HCT116 (cell line): ENCODE measurements at regions not wholly inside any gene's neighbourhood (a gene's known extent, or its start where the extent isn't known, plus 50 kb on each side); places are given as distances from the start of the nearest gene placed in this dataset.

Source experiments
- ATAC-seq: fragments of 200-7000 bp; cut with Tn5 transposase; 2 replicates; pipeline ENCODE4 v1.9.1; 2020; ENCODE audit warnings: mild to moderate bottlenecking, moderate library complexity
- BruUV-seq: library from RNA; stranded (reverse); fragments of 400-500 nt; replicated peaks from 2 replicates; lab custom pipeline; 2021; lab: Mats Ljungman, UMichigan
- CTCF ChIA-PET: fragments of 300-600 bp; sonication (Branson Sonifier 250); formaldehyde crosslinking; loops from one replicate; lab custom pipeline; 2021; ENCODE audit warnings: antibody characterized with exemption; lab: Charles Lee
- POLR2A ChIA-PET: fragments of 300-600, 350-600 bp; sonication (Branson Sonifier 250); formaldehyde crosslinking; loops from one replicate; lab custom pipeline; 2021; ENCODE audit warnings: antibody characterized with exemption; lab: Charles Lee
- RAD21 ChIA-PET, 2 experiments: fragments of 300-600 bp; sonication (Branson Sonifier 250); formaldehyde crosslinking; loops; one replicate each; lab custom pipeline; 2023; ENCODE audit warnings: low total read pairs in 2 of 2; ENCODE audit not compliant: uncharacterized antibody in 2 of 2, unreplicated experiment in 2 of 2, low non-redundant PET in 1 of 2; lab: Charles Lee
- DNase-seq: peaks from one replicate; pipeline ENCODE4 v3.0.0-alpha.2; 2010; ENCODE audit warnings: low read depth, low spot score
- H2AFZ ChIP-seq: fragments of 200-600 bp; shearing (Covaris generic), sonication (generic); 2 replicates; pipeline ENCODE4 v1.6.1; 2017; ENCODE audit warnings: low read depth, mixed run types, mixed read lengths, antibody characterized with exemption, low read length; ENCODE audit not compliant: poor library complexity, severe bottlenecking
- H3K27ac ChIP-seq: 2 replicates; pipeline ENCODE4 v1.5.1; 2012; ENCODE audit warnings: low read depth, low read length
- H3K27me3 ChIP-seq: fragments of 200-600 bp; sonication (generic); 2 replicates; pipeline ENCODE4 v1.6.1; 2016; ENCODE audit warnings: mixed run types, low read length, mixed read lengths; ENCODE audit not compliant: insufficient read depth
- H3K36me3 ChIP-seq, 2 experiments: fragments of 200-500 bp in 1 of 2; fragments of 200-600 bp in 1 of 2; sonication (Bioruptor generic) in 1 of 2; sonication (generic) in 1 of 2; 2 replicates each; pipeline versions ENCODE4 v1.5.1 to v1.6.1; 2014 to 2016; ENCODE audit warnings: low read length in 2 of 2, inconsistent platforms in 1 of 2, mixed read lengths in 1 of 2, mixed run types in 1 of 2; ENCODE audit not compliant: insufficient read depth in 2 of 2, control insufficient read depth in 1 of 2
- H3K4me1 ChIP-seq, 2 experiments: fragments of 200-600 bp in 1 of 2; sonication (generic) in 1 of 2; 2 replicates each; pipeline versions ENCODE4 v1.5.1 to v1.6.1; 2012 to 2017; ENCODE audit warnings: low read length in 2 of 2, inconsistent platforms in 1 of 2, mild to moderate bottlenecking in 1 of 2, mixed read lengths in 1 of 2, mixed run types in 1 of 2, moderate library complexity in 1 of 2; ENCODE audit not compliant: insufficient read depth in 2 of 2, control insufficient read depth in 1 of 2
- H3K4me2 ChIP-seq: fragments of 200-600 bp; sonication (generic); 2 replicates; pipeline ENCODE4 v1.6.1; 2017; ENCODE audit warnings: mixed run types, low read length, mixed read lengths
- H3K4me3 ChIP-seq, 2 experiments: fragments of 200-600 bp in 1 of 2; sonication (generic) in 1 of 2; replicated peaks in 1 of 2; 2 replicates each; pipeline ENCODE4 v1.5.1; 2011 to 2016; ENCODE audit warnings: low read length in 2 of 2, control low read depth in 1 of 2, low read depth in 1 of 2, mild to moderate bottlenecking in 1 of 2, mixed read lengths in 1 of 2, mixed run types in 1 of 2
- H3K79me2 ChIP-seq: fragments of 200-600 bp; sonication (generic); 2 replicates; pipeline ENCODE4 v1.6.1; 2017; ENCODE audit warnings: mild to moderate bottlenecking, mixed run types, low read length, moderate library complexity, mixed read lengths; ENCODE audit not compliant: insufficient read depth
- H3K9ac ChIP-seq: fragments of 200-600 bp; sonication (generic); 2 replicates; pipeline ENCODE4 v1.6.1; 2016; ENCODE audit warnings: low read length, mixed read lengths
- H3K9me2 ChIP-seq: fragments of 200-600 bp; sonication (generic), shearing (Covaris generic); 2 replicates; pipeline ENCODE4 v1.6.1; 2017; ENCODE audit warnings: mixed run types, mild to moderate bottlenecking, moderate library complexity; ENCODE audit not compliant: insufficient read depth
- H3K9me3 ChIP-seq, 2 experiments: fragments of 200-500 bp in 1 of 2; fragments of 200-600 bp in 1 of 2; sonication (Bioruptor generic) in 1 of 2; sonication (generic) in 1 of 2; 2 replicates each; pipeline ENCODE4 v1.6.1; 2014 to 2017; ENCODE audit warnings: low read length in 2 of 2, mixed read lengths in 2 of 2, inconsistent platforms in 1 of 2, low read depth in 1 of 2, mild to moderate bottlenecking in 1 of 2, mixed run types in 1 of 2, moderate library complexity in 1 of 2; ENCODE audit not compliant: control insufficient read depth in 1 of 2, insufficient read depth in 1 of 2
- H4K20me1 ChIP-seq: fragments of 200-600 bp; sonication (generic), shearing (Covaris generic); 2 replicates; pipeline ENCODE4 v1.6.1; 2017; ENCODE audit warnings: mixed run types, mild to moderate bottlenecking, moderate library complexity; ENCODE audit not compliant: insufficient read depth
- CEBPB ChIP-seq: IDR thresholded peaks from 2 replicates; pipeline ENCODE4 v1.6.1; 2012; ENCODE audit warnings: low read depth
- EGR1 ChIP-seq: IDR thresholded peaks from 2 replicates; pipeline ENCODE4 v1.6.1; 2012; ENCODE audit warnings: low read depth
- ELF1 ChIP-seq: IDR thresholded peaks from 2 replicates; pipeline ENCODE4 v1.6.1; 2012; ENCODE audit warnings: low read depth, borderline replicate concordance
- EZH2 ChIP-seq: fragments of 200-600 bp; sonication (generic); IDR thresholded peaks from 2 replicates; pipeline ENCODE4 v1.6.1; 2017; ENCODE audit warnings: antibody characterized with exemption, mixed run types
- RAD21 ChIP-seq: IDR thresholded peaks from 2 replicates; pipeline ENCODE4 v1.6.1; 2012; ENCODE audit warnings: low read depth, mild to moderate bottlenecking
- TCF7L2 ChIP-seq: IDR thresholded peaks from 2 replicates; pipeline ENCODE4 v1.7.0; 2011; ENCODE audit warnings: borderline replicate concordance, inconsistent platforms; ENCODE audit not compliant: insufficient read depth, insufficient read length; ENCODE audit errors: extremely low read depth
- YY1 ChIP-seq: IDR thresholded peaks from 2 replicates; pipeline ENCODE4 v1.6.1; 2011; ENCODE audit warnings: low read length, low read depth, moderate library complexity, mild to moderate bottlenecking; ENCODE audit not compliant: insufficient replicate concordance; ENCODE audit errors: extremely low read depth
- ZFX ChIP-seq: fragments of 450-650 bp; IDR thresholded peaks from 2 replicates; pipeline ENCODE4 v1.6.1; 2017
- ZNF274 ChIP-seq: fragments of 200-500 bp; sonication (Bioruptor generic); IDR thresholded peaks from 2 replicates; pipeline ENCODE4 v1.6.1; 2014; ENCODE audit warnings: mild to moderate bottlenecking, low read depth, low read length, inconsistent platforms
- intact Hi-C: fragments of 100-400 bp; cut with micrococcal nuclease; formaldehyde crosslinking; loops from 2 replicates; pipeline ENCODE4 v1.10.0; 2022
- TF ChIP-seq, protein P1 (sequence below): IDR thresholded peaks from 2 replicates; pipeline ENCODE4 v1.6.1; 2011; ENCODE audit warnings: mild to moderate bottlenecking, low read length, moderate library complexity; ENCODE audit not compliant: insufficient replicate concordance; ENCODE audit errors: extremely low read depth
- TF ChIP-seq, protein P2 (sequence below), 3 experiments: fragments of 200-600 bp in 1 of 3; sonication (generic) in 1 of 3; IDR thresholded peaks in 2 of 3; conservative IDR thresholded peaks in 1 of 3; 2 replicates each; pipeline ENCODE4 v1.5.1; 2012 to 2017; ENCODE audit warnings: low read depth in 2 of 3, low read length in 2 of 3, antibody characterized with exemption in 1 of 3, borderline replicate concordance in 1 of 3, control low read depth in 1 of 3, mild to moderate bottlenecking in 1 of 3, mixed read lengths in 1 of 3, mixed run types in 1 of 3, moderate library complexity in 1 of 3; ENCODE audit not compliant: insufficient read depth in 1 of 3
- TF ChIP-seq, protein P3 (sequence below): IDR thresholded peaks from 2 replicates; pipeline ENCODE4 v1.6.1; 2012

DNA sequence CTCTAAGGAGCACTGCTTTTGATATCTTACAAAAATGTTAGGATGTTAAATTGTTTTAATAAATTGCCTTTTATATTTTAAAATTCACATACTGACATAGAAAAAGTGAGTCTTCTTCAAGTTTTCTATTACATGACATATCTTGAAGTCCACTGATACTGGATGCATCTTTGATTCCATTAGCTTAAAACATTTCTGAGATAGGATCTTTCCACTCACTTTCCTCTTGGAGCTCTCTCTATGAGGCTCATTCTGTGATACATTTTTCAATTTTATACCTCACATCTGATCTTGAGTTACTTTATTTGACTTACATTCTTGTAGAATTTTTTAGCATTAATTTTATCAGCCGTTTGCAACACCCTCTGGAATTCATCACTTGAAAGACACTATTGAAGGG is 86.8 kb upstream of the NOL4 start:
- H3K4me2 ChIP-seq, result no peak overlapping the region
- H3K9ac ChIP-seq, result no peak overlapping the region
- POLR2A ChIA-PET, result no interaction called here
- no peak for DNase-seq
- BruUV-seq, result no TSS peak
- no peaks in the 10 kb centered on the region for H3K4me1 ChIP-seq
- no peak overlapping the region for H3K27ac ChIP-seq
- peaks cover 0 to 7% of the 10 kb centered on the region in 2 experiments; a peak in 2 of 4 replicates for H3K9me3 ChIP-seq
- no peak overlapping the region for H2AFZ ChIP-seq
- H3K27me3 ChIP-seq, result no peaks in the 10 kb centered on the region
- ATAC-seq, result no peak
- H3K36me3 ChIP-seq, result no peaks in the 10 kb centered on the region
- no peak overlapping the region for H3K4me3 ChIP-seq
- no peaks in the 10 kb centered on the region for H3K9me2 ChIP-seq
- no peaks in the 10 kb centered on the region for H3K79me2 ChIP-seq
- RAD21 ChIA-PET, result no interaction called here
- CTCF ChIA-PET, result no interaction called here
- TF ChIP-seq, protein P1, sequence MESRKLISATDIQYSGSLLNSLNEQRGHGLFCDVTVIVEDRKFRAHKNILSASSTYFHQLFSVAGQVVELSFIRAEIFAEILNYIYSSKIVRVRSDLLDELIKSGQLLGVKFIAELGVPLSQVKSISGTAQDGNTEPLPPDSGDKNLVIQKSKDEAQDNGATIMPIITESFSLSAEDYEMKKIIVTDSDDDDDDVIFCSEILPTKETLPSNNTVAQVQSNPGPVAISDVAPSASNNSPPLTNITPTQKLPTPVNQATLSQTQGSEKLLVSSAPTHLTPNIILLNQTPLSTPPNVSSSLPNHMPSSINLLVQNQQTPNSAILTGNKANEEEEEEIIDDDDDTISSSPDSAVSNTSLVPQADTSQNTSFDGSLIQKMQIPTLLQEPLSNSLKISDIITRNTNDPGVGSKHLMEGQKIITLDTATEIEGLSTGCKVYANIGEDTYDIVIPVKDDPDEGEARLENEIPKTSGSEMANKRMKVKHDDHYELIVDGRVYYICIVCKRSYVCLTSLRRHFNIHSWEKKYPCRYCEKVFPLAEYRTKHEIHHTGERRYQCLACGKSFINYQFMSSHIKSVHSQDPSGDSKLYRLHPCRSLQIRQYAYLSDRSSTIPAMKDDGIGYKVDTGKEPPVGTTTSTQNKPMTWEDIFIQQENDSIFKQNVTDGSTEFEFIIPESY, result no peak
- TF ChIP-seq ZNF274 (no peak), YY1 (no peak), TCF7L2 (no peak), RAD21 (no peak), CEBPB (no peak), ELF1 (no peak), ZFX (no peak), EGR1 (no peak), EZH2 (no peak)
- TF ChIP-seq, protein P2, sequence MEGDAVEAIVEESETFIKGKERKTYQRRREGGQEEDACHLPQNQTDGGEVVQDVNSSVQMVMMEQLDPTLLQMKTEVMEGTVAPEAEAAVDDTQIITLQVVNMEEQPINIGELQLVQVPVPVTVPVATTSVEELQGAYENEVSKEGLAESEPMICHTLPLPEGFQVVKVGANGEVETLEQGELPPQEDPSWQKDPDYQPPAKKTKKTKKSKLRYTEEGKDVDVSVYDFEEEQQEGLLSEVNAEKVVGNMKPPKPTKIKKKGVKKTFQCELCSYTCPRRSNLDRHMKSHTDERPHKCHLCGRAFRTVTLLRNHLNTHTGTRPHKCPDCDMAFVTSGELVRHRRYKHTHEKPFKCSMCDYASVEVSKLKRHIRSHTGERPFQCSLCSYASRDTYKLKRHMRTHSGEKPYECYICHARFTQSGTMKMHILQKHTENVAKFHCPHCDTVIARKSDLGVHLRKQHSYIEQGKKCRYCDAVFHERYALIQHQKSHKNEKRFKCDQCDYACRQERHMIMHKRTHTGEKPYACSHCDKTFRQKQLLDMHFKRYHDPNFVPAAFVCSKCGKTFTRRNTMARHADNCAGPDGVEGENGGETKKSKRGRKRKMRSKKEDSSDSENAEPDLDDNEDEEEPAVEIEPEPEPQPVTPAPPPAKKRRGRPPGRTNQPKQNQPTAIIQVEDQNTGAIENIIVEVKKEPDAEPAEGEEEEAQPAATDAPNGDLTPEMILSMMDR (IDR thresholded peaks at IDR 0.05 in 2 of 3, conservative IDR thresholded peaks at IDR 0.05 in 1 of 3; ENCODE audit: borderline replicate concordance in 1 of 3, insufficient read depth in 1 of 3, low read depth in 2 of 3, low read length in 2 of 3), result no peak
- TF ChIP-seq, protein P3, sequence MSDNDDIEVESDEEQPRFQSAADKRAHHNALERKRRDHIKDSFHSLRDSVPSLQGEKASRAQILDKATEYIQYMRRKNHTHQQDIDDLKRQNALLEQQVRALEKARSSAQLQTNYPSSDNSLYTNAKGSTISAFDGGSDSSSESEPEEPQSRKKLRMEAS, result no peak
- intact Hi-C loops, result no loop called here
- no peaks in the 10 kb centered on the region for H4K20me1 ChIP-seq
